ENCODE measurements at regions not wholly inside any gene's neighbourhood (a gene's known extent, or its start where the extent isn't known, plus 50 kb on each side); places are given as distances from the start of the nearest gene placed in this dataset.

DNA sequence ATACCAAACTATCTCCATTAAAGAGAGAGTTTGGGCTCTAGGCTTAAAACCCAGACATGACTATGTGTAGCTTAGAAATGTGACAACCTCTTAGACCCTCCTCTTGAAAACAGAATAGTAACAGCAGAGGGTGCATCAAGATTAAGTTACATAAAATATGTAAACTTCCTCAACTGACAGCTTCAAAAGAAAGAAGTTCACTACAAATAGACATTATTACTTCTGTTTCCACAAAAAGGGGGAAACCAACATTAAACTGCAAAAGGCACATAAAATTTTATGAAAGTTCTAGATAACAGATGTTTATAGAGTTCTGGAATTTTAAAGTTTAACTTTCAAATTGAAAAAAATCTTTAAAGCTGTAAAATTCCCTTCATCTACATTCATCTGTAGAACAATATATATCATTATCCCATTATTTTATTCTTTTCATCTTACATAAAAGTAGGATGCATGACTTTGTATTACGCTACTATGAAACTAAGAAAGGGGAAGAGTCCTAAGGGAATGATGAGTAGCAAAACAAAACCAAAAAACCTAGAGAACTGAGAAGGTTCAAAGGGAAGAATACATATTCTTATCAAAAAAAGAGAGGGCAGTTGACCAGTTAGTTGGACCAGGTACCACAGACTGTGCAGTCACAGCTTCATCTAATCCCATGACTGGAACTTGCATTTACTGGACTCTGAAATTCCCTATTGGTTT lies 177.0 kb downstream of the SIPA1L2 start:
- DNase-seq (ENCODE audit: low spot score): no peak
- Histone ChIP-seq H3K27ac (no peak overlapping the region), H3K36me3 (no peaks in the 10 kb centered on the region), H3K27me3 (no peaks in the 10 kb centered on the region), H3K9me3 (no peaks in the 10 kb centered on the region), H3K4me3 (no peak overlapping the region), H3K4me1 (peaks cover 0 to 31% of the 10 kb centered on the region in 2 donors)
- TF ChIP-seq, protein P1, sequence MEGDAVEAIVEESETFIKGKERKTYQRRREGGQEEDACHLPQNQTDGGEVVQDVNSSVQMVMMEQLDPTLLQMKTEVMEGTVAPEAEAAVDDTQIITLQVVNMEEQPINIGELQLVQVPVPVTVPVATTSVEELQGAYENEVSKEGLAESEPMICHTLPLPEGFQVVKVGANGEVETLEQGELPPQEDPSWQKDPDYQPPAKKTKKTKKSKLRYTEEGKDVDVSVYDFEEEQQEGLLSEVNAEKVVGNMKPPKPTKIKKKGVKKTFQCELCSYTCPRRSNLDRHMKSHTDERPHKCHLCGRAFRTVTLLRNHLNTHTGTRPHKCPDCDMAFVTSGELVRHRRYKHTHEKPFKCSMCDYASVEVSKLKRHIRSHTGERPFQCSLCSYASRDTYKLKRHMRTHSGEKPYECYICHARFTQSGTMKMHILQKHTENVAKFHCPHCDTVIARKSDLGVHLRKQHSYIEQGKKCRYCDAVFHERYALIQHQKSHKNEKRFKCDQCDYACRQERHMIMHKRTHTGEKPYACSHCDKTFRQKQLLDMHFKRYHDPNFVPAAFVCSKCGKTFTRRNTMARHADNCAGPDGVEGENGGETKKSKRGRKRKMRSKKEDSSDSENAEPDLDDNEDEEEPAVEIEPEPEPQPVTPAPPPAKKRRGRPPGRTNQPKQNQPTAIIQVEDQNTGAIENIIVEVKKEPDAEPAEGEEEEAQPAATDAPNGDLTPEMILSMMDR (IDR thresholded peaks at IDR 0.05): no peak

DNA sequence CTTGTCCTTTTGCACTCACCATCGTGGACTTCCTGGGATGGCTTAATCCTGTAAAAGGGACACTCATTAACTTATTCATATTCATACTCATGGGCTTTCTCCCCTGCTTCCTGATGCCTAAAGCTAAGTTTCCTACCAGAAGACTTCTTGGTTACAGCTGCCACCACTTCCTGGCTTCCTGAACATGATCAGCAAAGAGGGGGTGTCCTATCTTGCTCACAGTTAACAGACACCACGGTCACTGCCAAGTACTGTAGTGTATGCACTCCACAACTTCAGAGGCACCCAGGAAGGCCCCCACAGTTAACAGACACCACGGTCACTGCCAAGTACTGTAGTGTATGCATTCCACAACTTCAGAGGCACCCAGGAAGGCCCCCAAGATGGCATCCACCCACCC lies 177.8 kb downstream of the SIPA1L2 start:
- Histone ChIP-seq H3K4me1 (peaks cover 0 to 29% of the 10 kb centered on the region in 2 donors), H3K27me3 (no peaks in the 10 kb centered on the region), H3K27ac (no peak overlapping the region)

DNA sequence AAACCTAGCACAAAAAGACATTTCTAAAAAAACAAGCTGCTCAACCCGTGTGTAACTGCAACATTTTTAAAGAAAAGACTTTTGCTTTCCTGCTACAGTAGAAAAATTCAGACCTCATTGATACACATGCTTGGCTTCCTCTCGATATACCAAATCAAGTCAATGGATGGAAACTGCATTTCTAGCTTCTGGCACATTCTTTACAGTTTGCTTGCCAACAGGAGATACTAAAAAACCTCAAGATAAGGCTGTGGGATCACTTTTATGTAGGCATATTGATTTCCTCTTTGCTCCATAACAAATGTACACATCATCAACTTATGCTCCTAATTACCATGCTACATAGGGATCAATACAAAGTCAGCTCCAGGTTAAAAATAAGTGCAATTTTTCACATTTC lies 178.4 kb downstream of the SIPA1L2 start:
- TF ChIP-seq, protein P1 (IDR thresholded peaks at IDR 0.05): no peak
- Histone ChIP-seq H3K27ac (no peak overlapping the region), H3K4me3 (no peak overlapping the region), H3K27me3 (no peaks in the 10 kb centered on the region), H3K36me3 (no peaks in the 10 kb centered on the region), H3K9me3 (no peaks in the 10 kb centered on the region), H3K4me1 (peaks cover 0 to 24% of the 10 kb centered on the region in 2 donors)
- no peak for DNase-seq (ENCODE audit: low spot score)

More for the DNA sequence above, 177.8 kb downstream of the SIPA1L2 start:
- Histone ChIP-seq H3K36me3 (no peaks in the 10 kb centered on the region), H3K9me3 (no peaks in the 10 kb centered on the region), H3K4me3 (no peak overlapping the region)
- DNase-seq (ENCODE audit: low spot score): no peak
- TF ChIP-seq, protein P1 (IDR thresholded peaks at IDR 0.05): no peak

DNA sequence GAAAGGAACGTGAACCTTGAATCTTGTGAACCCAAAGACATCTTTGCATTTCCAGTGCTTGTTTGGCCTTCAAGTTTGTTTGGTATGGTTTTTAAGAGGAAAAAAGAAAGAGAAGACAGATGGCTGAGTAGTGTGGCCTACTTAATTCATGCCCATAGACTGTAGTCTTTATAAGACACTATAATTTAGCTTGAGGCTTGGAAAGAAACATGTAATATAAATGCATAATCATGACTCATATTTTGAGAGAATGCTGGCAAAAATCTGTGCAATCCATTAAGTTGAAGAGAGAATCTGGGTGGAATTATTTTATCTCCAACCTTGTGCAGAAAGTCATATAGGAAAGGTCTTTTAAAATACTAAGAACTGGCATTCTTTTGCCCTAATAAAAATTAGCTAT lies 179.3 kb downstream of the SIPA1L2 start:
- H3K4me3 ChIP-seq: no peak overlapping the region
- H3K9me3 ChIP-seq: no peaks in the 10 kb centered on the region
- no peak for DNase-seq (ENCODE audit: low spot score)
- TF ChIP-seq, protein P1 (IDR thresholded peaks at IDR 0.05): no peak
- H3K27ac ChIP-seq: no peak overlapping the region
- H3K27me3 ChIP-seq: no peaks in the 10 kb centered on the region
- no peaks in the 10 kb centered on the region for H3K36me3 ChIP-seq
- peaks cover 0 to 23% of the 10 kb centered on the region in 2 donors for H3K4me1 ChIP-seq

DNA sequence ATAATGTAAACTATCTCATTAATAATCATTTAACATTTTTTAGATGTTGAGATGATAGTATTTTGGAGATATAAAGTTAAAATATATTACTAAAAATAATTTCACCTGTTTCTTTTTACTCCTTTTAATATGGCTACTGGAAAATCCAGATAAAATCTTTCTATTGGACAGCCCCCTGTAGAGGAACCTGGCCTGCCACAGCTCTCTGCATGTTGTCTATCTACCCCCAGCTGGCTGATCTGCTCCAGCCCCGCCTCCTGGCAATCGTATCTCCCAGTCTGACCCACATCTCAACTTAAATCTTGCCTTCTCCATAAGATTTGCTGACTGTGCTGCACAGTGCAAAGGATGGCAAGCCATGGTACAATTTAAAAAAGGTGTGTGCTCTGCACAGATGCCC lies 182.8 kb downstream of the SIPA1L2 start:
- TF ChIP-seq, protein P1 (IDR thresholded peaks at IDR 0.05): no peak
- no peak for DNase-seq (ENCODE audit: low spot score)
- Histone ChIP-seq H3K27me3 (no peaks in the 10 kb centered on the region), H3K4me1 (peaks cover 0 to 7% of the 10 kb centered on the region in 2 donors), H3K9me3 (no peaks in the 10 kb centered on the region), H3K4me3 (no peak overlapping the region), H3K27ac (no peak overlapping the region), H3K36me3 (peaks cover 13% of the 10 kb centered on the region)

Measured in right atrium auricular region (tissue), 2 donors.